ENCODE measurements at regions not wholly inside any gene's neighbourhood (a gene's known extent, or its start where the extent isn't known, plus 50 kb on each side); places are given as distances from the start of the nearest gene placed in this dataset.
"Not testable (repeated sequence)": the region's sequence is repeated elsewhere in the genome, so short reads cannot be mapped to it uniquely, and the experiment has no call there.

GRCh38 chr7:113496586-113496985, 378.2 kb upstream of the SMIM30 start:
- not testable (repeated sequence) for H3K27ac ChIP-seq (ENCODE audit: insufficient read depth, low read length, poor library complexity, severe bottlenecking); H3K27me3 ChIP-seq (replicated peaks; ENCODE audit: control insufficient read depth, insufficient read depth, low read length, poor library complexity, severe bottlenecking); H3K4me3 ChIP-seq (ENCODE audit: insufficient read depth, low read depth, low read length, poor library complexity, severe bottlenecking); H3K9me3 ChIP-seq (ENCODE audit: control insufficient read depth, low read length); DNase-seq; H3K36me3 ChIP-seq (ENCODE audit: control insufficient read depth, insufficient read depth, low read length); H3K4me1 ChIP-seq (ENCODE audit: control insufficient read depth, insufficient read depth, low read length, poor library complexity, severe bottlenecking)

GRCh38 chr7:113494797-113495566, 376.6 kb upstream of the SMIM30 start:
- not testable (repeated sequence) for H3K27me3 ChIP-seq (replicated peaks; ENCODE audit: control insufficient read depth, insufficient read depth, low read length, poor library complexity, severe bottlenecking); H3K36me3 ChIP-seq (ENCODE audit: control insufficient read depth, insufficient read depth, low read length); H3K4me1 ChIP-seq (ENCODE audit: control insufficient read depth, insufficient read depth, low read length, poor library complexity, severe bottlenecking); DNase-seq; H3K27ac ChIP-seq (ENCODE audit: insufficient read depth, low read length, poor library complexity, severe bottlenecking); H3K9me3 ChIP-seq (ENCODE audit: control insufficient read depth, low read length); H3K4me3 ChIP-seq (ENCODE audit: insufficient read depth, low read depth, low read length, poor library complexity, severe bottlenecking)

GRCh38 chr7:113491305-113491704, 373.0 kb upstream of the SMIM30 start:
- Histone ChIP-seq H3K27me3 (replicated peaks; ENCODE audit: control insufficient read depth, insufficient read depth, low read length, poor library complexity, severe bottlenecking) (no peaks in the 10 kb centered on the region), H3K27ac (ENCODE audit: insufficient read depth, low read length, poor library complexity, severe bottlenecking) (no peak overlapping the region)
- DNase-seq, result no peak

DNA sequence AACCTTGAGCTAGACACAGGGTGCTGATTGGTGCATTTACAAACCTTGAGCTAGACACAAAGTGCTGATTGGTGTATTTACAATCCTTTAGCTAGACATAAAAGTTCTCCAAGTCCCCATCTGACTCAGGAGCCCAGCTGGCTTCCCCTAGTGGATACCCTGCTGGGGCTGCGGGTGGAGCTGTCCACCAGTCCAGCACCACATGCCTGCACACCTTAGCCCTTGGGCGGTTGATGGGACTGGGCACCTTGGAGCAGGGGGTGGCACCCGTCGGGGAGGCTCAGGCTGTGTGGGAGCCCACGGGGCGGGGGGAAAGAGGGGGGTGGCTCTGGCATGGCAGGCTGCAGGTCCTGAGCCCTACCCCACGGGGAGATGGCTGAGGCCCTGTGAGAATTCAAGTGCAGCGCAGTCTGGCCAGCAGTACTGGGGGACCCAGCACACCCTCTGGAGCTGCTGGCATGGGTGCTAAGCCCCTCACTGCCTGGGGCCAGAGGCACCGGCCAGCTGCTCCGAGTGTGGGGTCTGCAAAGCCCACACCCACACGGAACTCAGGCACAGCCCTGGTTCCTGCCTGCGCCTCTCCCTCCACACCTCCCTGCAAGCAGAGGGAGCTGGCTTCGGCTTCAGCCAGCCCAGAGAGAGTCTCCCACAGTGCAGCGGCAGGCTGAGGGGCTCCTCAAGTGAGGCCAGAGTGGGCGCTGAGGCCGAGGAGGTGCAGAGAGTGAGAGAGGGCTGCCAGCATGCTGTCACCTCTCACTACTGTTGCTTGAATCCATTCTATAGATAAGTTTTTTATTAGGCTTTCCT, 369.8 kb upstream of the SMIM30 start:
- Histone ChIP-seq H3K4me1 (ENCODE audit: control insufficient read depth, insufficient read depth, low read length, poor library complexity, severe bottlenecking) (no peaks in the 10 kb centered on the region), H3K9me3 (ENCODE audit: control insufficient read depth, low read length) (no peaks in the 10 kb centered on the region), H3K4me3 (ENCODE audit: insufficient read depth, low read depth, low read length, poor library complexity, severe bottlenecking) (no peak overlapping the region), H3K27me3 (replicated peaks; ENCODE audit: control insufficient read depth, insufficient read depth, low read length, poor library complexity, severe bottlenecking) (no peaks in the 10 kb centered on the region), H3K27ac (ENCODE audit: insufficient read depth, low read length, poor library complexity, severe bottlenecking) (no peak overlapping the region), H3K36me3 (ENCODE audit: control insufficient read depth, insufficient read depth, low read length) (no peaks in the 10 kb centered on the region)
- no peak for DNase-seq

More at GRCh38 chr7:113491305-113491704, 373.0 kb upstream of the SMIM30 start:
- Histone ChIP-seq H3K36me3 (ENCODE audit: control insufficient read depth, insufficient read depth, low read length) (no peaks in the 10 kb centered on the region), H3K9me3 (ENCODE audit: control insufficient read depth, low read length) (no peaks in the 10 kb centered on the region), H3K4me3 (ENCODE audit: insufficient read depth, low read depth, low read length, poor library complexity, severe bottlenecking) (no peak overlapping the region), H3K4me1 (ENCODE audit: control insufficient read depth, insufficient read depth, low read length, poor library complexity, severe bottlenecking) (no peaks in the 10 kb centered on the region)

DNA sequence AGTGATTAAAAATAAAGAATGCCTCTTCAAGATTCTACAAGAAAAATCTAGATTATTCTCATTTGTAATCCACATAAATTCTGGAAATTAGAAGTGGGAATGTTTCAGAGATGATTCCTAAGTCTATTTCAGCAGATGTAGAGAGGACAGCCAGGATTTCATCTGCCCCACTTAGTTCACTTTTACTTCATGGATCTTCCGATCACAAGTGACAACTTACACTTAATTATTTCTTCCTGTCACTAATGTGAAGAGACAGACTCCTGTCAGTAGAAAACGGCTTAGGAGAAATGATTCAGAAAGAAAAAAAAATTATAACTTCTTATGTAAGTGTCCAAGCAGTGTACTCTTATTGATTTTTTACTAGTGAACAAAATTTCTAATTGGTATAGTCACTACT, 368.2 kb upstream of the SMIM30 start:
- Histone ChIP-seq H3K36me3 (ENCODE audit: control insufficient read depth, insufficient read depth, low read length) (no peaks in the 10 kb centered on the region), H3K27me3 (replicated peaks; ENCODE audit: control insufficient read depth, insufficient read depth, low read length, poor library complexity, severe bottlenecking) (no peaks in the 10 kb centered on the region), H3K4me1 (ENCODE audit: control insufficient read depth, insufficient read depth, low read length, poor library complexity, severe bottlenecking) (no peaks in the 10 kb centered on the region), H3K4me3 (ENCODE audit: insufficient read depth, low read depth, low read length, poor library complexity, severe bottlenecking) (no peak overlapping the region), H3K27ac (ENCODE audit: insufficient read depth, low read length, poor library complexity, severe bottlenecking) (no peak overlapping the region), H3K9me3 (ENCODE audit: control insufficient read depth, low read length) (no peaks in the 10 kb centered on the region)
- DNase-seq, result no peak

DNA sequence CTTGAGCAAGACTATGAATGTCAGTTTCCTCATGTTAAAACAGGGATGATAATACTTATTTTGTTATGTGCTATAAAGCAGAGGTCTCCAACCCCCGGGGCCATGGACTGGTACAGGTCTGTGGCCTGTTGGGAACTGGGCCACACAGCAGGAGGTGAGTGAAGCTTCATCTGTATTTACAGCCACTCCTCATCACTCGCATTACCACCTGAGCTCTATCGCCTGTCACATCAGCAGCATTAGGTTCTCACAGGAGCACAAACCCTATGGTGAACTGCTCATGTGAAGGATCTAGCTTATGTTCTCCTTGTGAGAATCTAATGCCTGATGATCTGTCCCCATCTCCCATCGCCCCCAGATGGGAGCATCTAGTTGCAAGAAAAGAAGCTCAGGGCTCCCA, 365.3 kb upstream of the SMIM30 start:
- no peaks in the 10 kb centered on the region for H3K4me1 ChIP-seq (ENCODE audit: control insufficient read depth, insufficient read depth, low read length, poor library complexity, severe bottlenecking)
- H3K36me3 ChIP-seq (ENCODE audit: control insufficient read depth, insufficient read depth, low read length), result no peaks in the 10 kb centered on the region
- H3K27me3 ChIP-seq (replicated peaks; ENCODE audit: control insufficient read depth, insufficient read depth, low read length, poor library complexity, severe bottlenecking), result no peaks in the 10 kb centered on the region
- H3K9me3 ChIP-seq (ENCODE audit: control insufficient read depth, low read length), result no peaks in the 10 kb centered on the region
- H3K27ac ChIP-seq (ENCODE audit: insufficient read depth, low read length, poor library complexity, severe bottlenecking), result no peak overlapping the region
- H3K4me3 ChIP-seq (ENCODE audit: insufficient read depth, low read depth, low read length, poor library complexity, severe bottlenecking), result no peak overlapping the region
- no peak for DNase-seq

GRCh38 chr7:113480537-113480936, 362.2 kb upstream of the SMIM30 start:
- Histone ChIP-seq H3K27me3 (replicated peaks; ENCODE audit: control insufficient read depth, insufficient read depth, low read length, poor library complexity, severe bottlenecking) (no peaks in the 10 kb centered on the region), H3K27ac (ENCODE audit: insufficient read depth, low read length, poor library complexity, severe bottlenecking) (no peak overlapping the region), H3K4me1 (ENCODE audit: control insufficient read depth, insufficient read depth, low read length, poor library complexity, severe bottlenecking) (no peaks in the 10 kb centered on the region), H3K9me3 (ENCODE audit: control insufficient read depth, low read length) (no peaks in the 10 kb centered on the region), H3K4me3 (ENCODE audit: insufficient read depth, low read depth, low read length, poor library complexity, severe bottlenecking) (no peak overlapping the region), H3K36me3 (ENCODE audit: control insufficient read depth, insufficient read depth, low read length) (no peaks in the 10 kb centered on the region)
- no peak for DNase-seq

GRCh38 chr7:113464096-113464855, 345.9 kb upstream of the SMIM30 start:
- no peaks in the 10 kb centered on the region for H3K27me3 ChIP-seq (replicated peaks; ENCODE audit: control insufficient read depth, insufficient read depth, low read length, poor library complexity, severe bottlenecking)
- H3K9me3 ChIP-seq (ENCODE audit: control insufficient read depth, low read length), result no peaks in the 10 kb centered on the region
- DNase-seq, result no peak
- no peaks in the 10 kb centered on the region for H3K36me3 ChIP-seq (ENCODE audit: control insufficient read depth, insufficient read depth, low read length)
- H3K4me1 ChIP-seq (ENCODE audit: control insufficient read depth, insufficient read depth, low read length, poor library complexity, severe bottlenecking), result no peaks in the 10 kb centered on the region
- no peak overlapping the region for H3K27ac ChIP-seq (ENCODE audit: insufficient read depth, low read length, poor library complexity, severe bottlenecking)
- no peak overlapping the region for H3K4me3 ChIP-seq (ENCODE audit: insufficient read depth, low read depth, low read length, poor library complexity, severe bottlenecking)

DNA sequence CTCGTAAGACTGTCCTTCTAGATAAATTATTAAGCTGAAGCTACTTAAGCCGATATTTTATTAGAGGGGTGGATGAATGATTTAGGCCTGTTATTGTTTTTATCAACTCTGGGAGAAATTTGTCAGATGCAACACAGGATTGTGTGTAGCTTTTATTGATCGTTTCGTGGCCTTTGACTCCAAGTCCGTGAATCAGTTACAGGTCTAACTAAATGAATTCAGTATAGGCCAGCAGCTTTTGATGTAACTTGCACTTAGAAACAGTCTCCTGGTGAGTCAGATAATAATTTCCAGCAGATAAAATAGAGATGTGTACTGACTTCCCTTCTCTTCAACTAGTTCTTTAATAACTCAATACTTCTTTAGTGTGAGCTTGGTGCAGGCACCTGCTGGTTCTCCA, 341.7 kb upstream of the SMIM30 start:
- no peaks in the 10 kb centered on the region for H3K9me3 ChIP-seq (ENCODE audit: control insufficient read depth, low read length)
- no peaks in the 10 kb centered on the region for H3K36me3 ChIP-seq (ENCODE audit: control insufficient read depth, insufficient read depth, low read length)

DNA sequence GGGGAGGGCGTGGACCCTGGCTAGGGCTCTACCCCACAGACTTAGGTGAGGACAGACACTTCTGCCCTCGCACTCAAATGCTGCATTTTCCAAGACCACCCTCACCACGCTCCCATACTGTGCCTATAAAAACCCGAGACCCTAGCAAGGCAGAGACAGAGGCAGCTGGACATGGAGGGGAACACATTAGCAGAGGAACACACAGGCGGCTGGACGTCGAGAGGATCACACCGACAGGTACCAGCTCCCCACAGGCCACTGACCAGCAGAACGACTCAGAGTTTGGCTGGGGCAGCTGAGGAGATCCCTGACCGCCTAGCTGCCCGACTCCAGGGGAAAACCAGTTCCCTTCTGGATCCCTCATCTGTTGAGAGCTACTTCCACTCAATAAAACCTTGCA, 338.2 kb upstream of the SMIM30 start:
- no peak overlapping the region for H3K4me3 ChIP-seq (ENCODE audit: insufficient read depth, low read depth, low read length, poor library complexity, severe bottlenecking)
- no peak for DNase-seq
- no peaks in the 10 kb centered on the region for H3K36me3 ChIP-seq (ENCODE audit: control insufficient read depth, insufficient read depth, low read length)
- H3K4me1 ChIP-seq (ENCODE audit: control insufficient read depth, insufficient read depth, low read length, poor library complexity, severe bottlenecking), result no peaks in the 10 kb centered on the region
- H3K9me3 ChIP-seq (ENCODE audit: control insufficient read depth, low read length), result no peaks in the 10 kb centered on the region
- no peaks in the 10 kb centered on the region for H3K27me3 ChIP-seq (replicated peaks; ENCODE audit: control insufficient read depth, insufficient read depth, low read length, poor library complexity, severe bottlenecking)
- no peak overlapping the region for H3K27ac ChIP-seq (ENCODE audit: insufficient read depth, low read length, poor library complexity, severe bottlenecking)

More for the DNA sequence above, 341.7 kb upstream of the SMIM30 start:
- H3K27ac ChIP-seq (ENCODE audit: insufficient read depth, low read length, poor library complexity, severe bottlenecking), result no peak overlapping the region
- H3K4me3 ChIP-seq (ENCODE audit: insufficient read depth, low read depth, low read length, poor library complexity, severe bottlenecking), result no peak overlapping the region
- H3K4me1 ChIP-seq (ENCODE audit: control insufficient read depth, insufficient read depth, low read length, poor library complexity, severe bottlenecking), result no peaks in the 10 kb centered on the region
- H3K27me3 ChIP-seq (replicated peaks; ENCODE audit: control insufficient read depth, insufficient read depth, low read length, poor library complexity, severe bottlenecking), result no peaks in the 10 kb centered on the region
- DNase-seq, result no peak

All from effector memory CD4-positive, alpha-beta T cell (primary cell).